Naive thymus-derived CD4-positive, alpha-beta T cell (primary cell): ENCODE measurements at regions not wholly inside any gene's neighbourhood (a gene's known extent, or its start where the extent isn't known, plus 50 kb on each side); places are given as distances from the start of the nearest gene placed in this dataset.

Experiments used
- ATAC-seq: fragments of 150-1000 bp; cut with Tn5 transposase; 2 replicates; pipeline ENCODE4 v1.10.0; 2021; ENCODE audit warnings: mild to moderate bottlenecking, moderate library complexity
- CTCF ChIA-PET: fragments of 350-600 bp; sonication (Branson Sonifier 250); formaldehyde crosslinking; loops from one replicate; lab custom pipeline; 2021; ENCODE audit warnings: antibody characterized with exemption; lab: Charles Lee
- POLR2A ChIA-PET: fragments of 350-600 bp; sonication (Branson Sonifier 250); formaldehyde crosslinking; loops from one replicate; lab custom pipeline; 2021; ENCODE audit warnings: antibody characterized with exemption, inconsistent platforms; lab: Charles Lee
- DNase-seq, 9 donors: peaks; one replicate each; pipeline versions ENCODE4 v3.0.0 to v3.0.0-alpha.2; 2020 to 2022; ENCODE audit warnings: mixed read lengths in 1 of 9
- H3K27ac ChIP-seq: one replicate; pipeline ENCODE4 v1.7.0; 2013; ENCODE audit warnings: mild to moderate bottlenecking, low read depth, low read length, moderate library complexity
- H3K27me3 ChIP-seq, 2 donors: one replicate each; pipeline ENCODE4 v1.7.0; 2013; ENCODE audit warnings: low read length in 2 of 2, mild to moderate bottlenecking in 2 of 2, moderate library complexity in 2 of 2; ENCODE audit not compliant: control insufficient read depth in 2 of 2, insufficient read depth in 2 of 2
- H3K36me3 ChIP-seq, 3 experiments: 1 replicate in 2 of 3; 2 replicates in 1 of 3; pipeline ENCODE4 v1.7.0; 2013; ENCODE audit warnings: low read length in 3 of 3, mild to moderate bottlenecking in 3 of 3, moderate library complexity in 1 of 3; ENCODE audit not compliant: insufficient read depth in 3 of 3, control insufficient read depth in 2 of 3
- H3K4me1 ChIP-seq, 2 donors: one replicate each; pipeline ENCODE4 v1.7.0; 2013; ENCODE audit warnings: low read length in 2 of 2, mild to moderate bottlenecking in 2 of 2, moderate library complexity in 1 of 2; ENCODE audit not compliant: control insufficient read depth in 2 of 2, insufficient read depth in 2 of 2
- H3K4me3 ChIP-seq: 2 replicates; pipeline ENCODE4 v1.7.0; 2013; ENCODE audit warnings: mild to moderate bottlenecking, low read length
- H3K9me3 ChIP-seq, 3 experiments: 1 replicate in 2 of 3; 2 replicates in 1 of 3; pipeline ENCODE4 v1.7.0; 2013; ENCODE audit warnings: low read length in 3 of 3; ENCODE audit not compliant: control insufficient read depth in 2 of 3
- H3K27ac Mint-ChIP-seq, 9 donors: one replicate each; pipeline ENCODE4 v1.8.0; 2020 to 2022; ENCODE audit warnings: mixed read lengths in 9 of 9, mild to moderate bottlenecking in 8 of 9, moderate library complexity in 5 of 9, inconsistent platforms in 2 of 9
- H3K27me3 Mint-ChIP-seq, 5 donors: one replicate each; pipeline ENCODE4 v1.8.0; 2021 to 2022; ENCODE audit warnings: mixed read lengths in 5 of 5, mild to moderate bottlenecking in 1 of 5
- H3K36me3 Mint-ChIP-seq, 5 donors: one replicate each; pipeline ENCODE4 v1.8.0; 2020 to 2022; ENCODE audit warnings: mixed read lengths in 5 of 5, mild to moderate bottlenecking in 3 of 5, inconsistent platforms in 1 of 5
- H3K4me1 Mint-ChIP-seq, 7 donors: one replicate each; pipeline ENCODE4 v1.8.0; 2020 to 2022; ENCODE audit warnings: mixed read lengths in 7 of 7, mild to moderate bottlenecking in 3 of 7, inconsistent platforms in 1 of 7
- H3K4me3 Mint-ChIP-seq, 10 donors: one replicate each; pipeline ENCODE4 v1.8.0; 2020 to 2022; ENCODE audit warnings: mild to moderate bottlenecking in 10 of 10, mixed read lengths in 10 of 10, moderate library complexity in 6 of 10, inconsistent platforms in 2 of 10
- H3K9me3 Mint-ChIP-seq, 11 donors: one replicate each; pipeline ENCODE4 v1.8.0; 2020 to 2022; ENCODE audit warnings: mixed read lengths in 11 of 11, mild to moderate bottlenecking in 4 of 11, inconsistent platforms in 1 of 11, moderate library complexity in 1 of 11
- intact Hi-C, 2 donors: fragments of 100-400 bp; cut with micrococcal nuclease; formaldehyde crosslinking; loops; one replicate each; pipeline ENCODE4 v1.15.1; 2023

- Mint-ChIP-seq H3K9me3 (peaks cover 0 to 10% (median 6%) of the 10 kb centered on the region in 11 donors), H3K4me1 (peaks cover 0 to 7% (median 0%) of the 10 kb centered on the region in 7 donors), H3K27ac (no peak overlapping the region), H3K36me3 (peaks cover 0 to 7% (median 4%) of the 10 kb centered on the region in 5 donors), H3K27me3 (peaks cover 0 to 57% (median 19%) of the 10 kb centered on the region in 5 donors), H3K4me3 (no peak overlapping the region)
- DNase-seq (no peak), ATAC-seq (no peak)
- POLR2A ChIA-PET, result interaction anchor here (1.2 kb wide), 1 partner anchor 10 kb away, joined by 3 read pairs; no protein-coding TSS in a partner anchor
- no peak overlapping the region for H3K4me3 ChIP-seq
- no peaks in the 10 kb centered on the region for H3K9me3 ChIP-seq
- intact Hi-C loops, result no loop called here
- no peaks in the 10 kb centered on the region for H3K4me1 ChIP-seq
- no peaks in the 10 kb centered on the region for H3K27me3 ChIP-seq
- no peaks in the 10 kb centered on the region for H3K36me3 ChIP-seq
- CTCF ChIA-PET, result interaction anchor here (0.8 to 1.3 kb wide), 3 partner anchors 9 to 436 kb away, joined by 3 to 5 read pairs (median 3); no protein-coding TSS in a partner anchor
- H3K27ac ChIP-seq, result no peak overlapping the region
These were observed 95.9 kb upstream of the LEP start for GRCh38 chr7:128145191-128145590.

- DNase-seq (no peak), ATAC-seq (no peak)
- Mint-ChIP-seq H3K4me3 (no peak overlapping the region), H3K9me3 (peaks cover 0 to 8% (median 5%) of the 10 kb centered on the region in 11 donors), H3K36me3 (peaks cover 0 to 7% (median 4%) of the 10 kb centered on the region in 5 donors), H3K27me3 (peaks cover 0 to 55% (median 21%) of the 10 kb centered on the region in 5 donors), H3K27ac (no peak overlapping the region), H3K4me1 (peaks cover 0 to 7% (median 0%) of the 10 kb centered on the region in 7 donors)
- Histone ChIP-seq H3K27ac (no peak overlapping the region), H3K36me3 (no peaks in the 10 kb centered on the region), H3K4me3 (no peak overlapping the region), H3K9me3 (no peaks in the 10 kb centered on the region), H3K4me1 (no peaks in the 10 kb centered on the region), H3K27me3 (no peaks in the 10 kb centered on the region)
- ChIA-PET CTCF (interaction anchor here (0.9 to 1.3 kb wide), 2 partner anchors 10 to 19 kb away, joined by 3 to 5 read pairs; no protein-coding TSS in a partner anchor), POLR2A (no interaction called here)
- intact Hi-C loops, result no loop called here
These were observed 95.0 kb upstream of the LEP start for GRCh38 chr7:128146052-128146451.

- ChIA-PET POLR2A (no interaction called here), CTCF (no interaction called here)
- Mint-ChIP-seq H3K27ac (peak overlapping the region in 1 of 9 donors; percentile 6), H3K36me3 (no peaks in the 10 kb centered on the region), H3K27me3 (peaks cover 0 to 57% (median 32%) of the 10 kb centered on the region in 5 donors), H3K4me3 (no peak overlapping the region), H3K9me3 (peaks cover 0 to 2% (median 0%) of the 10 kb centered on the region in 11 donors), H3K4me1 (peaks cover 0 to 4% (median 0%) of the 10 kb centered on the region in 7 donors)
- no peak for DNase-seq
- peaks cover 0 to 4% of the 10 kb centered on the region in 2 donors for H3K27me3 ChIP-seq
- H3K4me3 ChIP-seq, result no peak overlapping the region
- intact Hi-C loops, result no loop called here
- H3K27ac ChIP-seq, result no peak overlapping the region
- no peak for ATAC-seq
- no peaks in the 10 kb centered on the region for H3K9me3 ChIP-seq
- no peaks in the 10 kb centered on the region for H3K36me3 ChIP-seq
- H3K4me1 ChIP-seq, result no peaks in the 10 kb centered on the region
These were observed 92.4 kb upstream of the LEP start for GRCh38 chr7:128148676-128149075.

DNA sequence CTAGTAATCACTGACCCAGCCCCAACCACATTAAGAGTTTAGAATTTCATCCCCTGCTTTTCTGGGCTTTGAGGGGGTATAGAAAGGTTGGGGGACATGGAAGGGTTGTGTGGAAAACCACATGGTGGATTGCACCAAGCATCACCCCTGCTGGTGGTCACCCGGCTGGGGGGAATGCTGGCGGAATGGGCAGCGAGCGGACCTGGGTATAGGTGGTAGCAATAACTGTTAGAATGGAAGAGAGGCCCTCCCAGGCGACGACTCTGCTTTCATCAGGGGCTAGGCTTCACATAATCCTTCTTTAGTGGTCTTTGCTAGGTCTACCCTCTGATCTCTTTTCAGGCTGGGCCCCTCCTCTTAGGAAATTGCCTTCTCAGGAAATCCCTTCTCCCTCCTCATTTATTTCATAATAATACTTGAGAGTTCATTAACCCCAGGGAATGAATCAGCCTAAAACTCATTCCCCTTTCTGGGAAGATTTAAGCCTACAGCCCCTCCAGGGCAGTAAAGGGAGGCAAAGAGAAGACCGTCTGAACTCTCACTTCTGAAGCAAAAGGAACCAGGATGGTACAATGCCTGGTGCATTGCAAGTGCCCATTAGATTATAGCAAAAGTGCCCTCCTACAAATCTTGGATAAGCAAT lies 90.7 kb upstream of the LEP start:
- Mint-ChIP-seq H3K36me3 (no peaks in the 10 kb centered on the region), H3K9me3 (no peaks in the 10 kb centered on the region), H3K4me3 (no peak overlapping the region), H3K4me1 (peaks cover 0 to 4% (median 0%) of the 10 kb centered on the region in 7 donors), H3K27me3 (peaks cover 0 to 54% (median 32%) of the 10 kb centered on the region in 5 donors), H3K27ac (no peak overlapping the region)
- Histone ChIP-seq H3K27me3 (peaks cover 0 to 4% of the 10 kb centered on the region in 2 donors), H3K4me1 (no peaks in the 10 kb centered on the region), H3K9me3 (no peaks in the 10 kb centered on the region), H3K36me3 (no peaks in the 10 kb centered on the region), H3K4me3 (no peak overlapping the region), H3K27ac (no peak overlapping the region)
- POLR2A ChIA-PET, result no interaction called here
- intact Hi-C loops, result no loop called here
- CTCF ChIA-PET, result no interaction called here
- ATAC-seq (no peak), DNase-seq (no peak)

- Mint-ChIP-seq H3K4me3 (no peak overlapping the region), H3K36me3 (no peaks in the 10 kb centered on the region), H3K27ac (no peak overlapping the region), H3K9me3 (no peaks in the 10 kb centered on the region), H3K27me3 (peaks cover 0 to 49% (median 29%) of the 10 kb centered on the region in 5 donors), H3K4me1 (peaks cover 0 to 4% (median 0%) of the 10 kb centered on the region in 7 donors)
- H3K27me3 ChIP-seq, result peaks cover 0 to 4% of the 10 kb centered on the region in 2 donors
- ChIA-PET CTCF (no interaction called here), POLR2A (no interaction called here)
- no peaks in the 10 kb centered on the region for H3K36me3 ChIP-seq
- H3K4me1 ChIP-seq, result no peaks in the 10 kb centered on the region
- H3K9me3 ChIP-seq, result no peaks in the 10 kb centered on the region
- intact Hi-C loops, result no loop called here
- H3K27ac ChIP-seq, result no peak overlapping the region
- ATAC-seq (peak; percentile 32), DNase-seq (no peak)
- H3K4me3 ChIP-seq, result no peak overlapping the region
These were observed 89.4 kb upstream of the LEP start for GRCh38 chr7:128151635-128152034.

DNA sequence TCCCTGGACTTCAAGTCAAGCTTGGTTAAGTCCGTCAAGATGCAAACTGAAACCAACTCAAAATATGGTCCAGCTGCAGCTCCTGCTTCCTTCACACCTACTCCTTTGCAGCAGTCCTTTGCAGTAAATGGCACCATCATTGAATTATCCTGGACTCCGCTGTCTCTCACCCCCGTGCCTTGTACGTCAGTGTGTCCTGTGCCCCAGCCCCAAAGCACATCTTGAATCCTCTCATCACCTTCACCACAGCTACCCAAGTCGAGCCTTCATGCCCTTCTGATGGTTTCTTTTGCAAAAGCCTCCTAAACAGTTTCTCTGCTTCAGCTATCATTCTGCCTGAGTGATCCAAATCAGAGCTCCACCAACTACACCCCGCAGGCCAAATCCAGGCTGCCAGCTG lies 88.4 kb upstream of the LEP start:
- no peaks in the 10 kb centered on the region for H3K36me3 Mint-ChIP-seq
- H3K4me3 Mint-ChIP-seq, result no peak overlapping the region
- H3K27ac ChIP-seq, result no peak overlapping the region
- POLR2A ChIA-PET, result no interaction called here
- H3K9me3 Mint-ChIP-seq, result no peaks in the 10 kb centered on the region
- DNase-seq (no peak), ATAC-seq (no peak)
- CTCF ChIA-PET, result interaction anchor here (1.3 kb wide), 1 partner anchor 16 kb away, joined by 4 read pairs; no protein-coding TSS in a partner anchor
- H3K36me3 ChIP-seq, result no peaks in the 10 kb centered on the region
- H3K27ac Mint-ChIP-seq, result peak overlapping the region in 1 of 9 donors; percentile 43
- intact Hi-C loops, result no loop called here
- no peak overlapping the region for H3K4me3 ChIP-seq
- peaks cover 0 to 4% of the 10 kb centered on the region in 2 donors for H3K27me3 ChIP-seq
- no peaks in the 10 kb centered on the region for H3K9me3 ChIP-seq
- H3K4me1 Mint-ChIP-seq, result peaks cover 0 to 4% (median 0%) of the 10 kb centered on the region in 7 donors
- no peaks in the 10 kb centered on the region for H3K4me1 ChIP-seq
- H3K27me3 Mint-ChIP-seq, result peaks cover 0 to 45% (median 23%) of the 10 kb centered on the region in 5 donors
